ENCODE measurements at regions not wholly inside any gene's neighbourhood (a gene's known extent, or its start where the extent isn't known, plus 50 kb on each side); places are given as distances from the start of the nearest gene placed in this dataset.

DNA sequence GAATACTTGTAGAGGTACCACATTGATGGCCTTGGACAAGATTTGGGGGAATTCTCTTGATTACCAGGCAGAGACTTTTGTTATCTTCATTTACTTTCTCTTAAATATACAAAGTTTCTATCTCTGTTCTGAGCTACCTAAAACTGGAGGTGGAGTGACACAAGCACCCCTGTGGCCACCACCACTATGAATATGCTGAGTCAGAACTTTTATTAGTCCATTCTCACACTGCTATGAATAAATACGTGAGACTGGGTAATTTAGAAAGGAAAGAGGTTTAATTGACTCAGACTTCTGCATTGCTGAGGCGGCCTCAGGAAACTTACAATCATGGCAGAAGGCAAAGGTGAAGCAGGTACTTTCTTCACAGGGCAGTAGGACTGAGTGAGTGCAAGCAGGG, 67.1 kb downstream of the RTL3 start:
- H3K27me3 ChIP-seq (ENCODE audit: low read length), result no peaks in the 10 kb centered on the region
- no peak overlapping the region for H3K9ac ChIP-seq (ENCODE audit: low read length)
- no peaks in the 10 kb centered on the region for H4K20me1 ChIP-seq (ENCODE audit: low read depth, low read length)
- no peak overlapping the region for H3K27ac ChIP-seq (ENCODE audit: low read depth, low read length)
- no peak overlapping the region for H3K4me3 ChIP-seq (ENCODE audit: insufficient read depth, low read length, poor library complexity, severe bottlenecking)
- H2AFZ ChIP-seq (ENCODE audit: low read depth, low read length, severe bottlenecking), result no peak overlapping the region
- H3F3A ChIP-seq (ENCODE audit: insufficient read depth), result no peaks in the 10 kb centered on the region
- H3K9me3 ChIP-seq (ENCODE audit: insufficient read depth, low read length), result no peaks in the 10 kb centered on the region
- H3K79me2 ChIP-seq (ENCODE audit: insufficient read depth, low read length), result no peaks in the 10 kb centered on the region
- H3K4me2 ChIP-seq (ENCODE audit: low read depth, low read length, poor library complexity, severe bottlenecking), result no peak overlapping the region
- no peaks in the 10 kb centered on the region for H3K9me2 ChIP-seq (replicated peaks; ENCODE audit: insufficient read depth, low read length)
- H3K36me3 ChIP-seq (ENCODE audit: low read length), result no peaks in the 10 kb centered on the region
- no peak for TF ChIP-seq EZH2phosphoT487 (conservative IDR thresholded peaks at IDR 0.05; ENCODE audit: low read length)
- TF ChIP-seq, protein P1, sequence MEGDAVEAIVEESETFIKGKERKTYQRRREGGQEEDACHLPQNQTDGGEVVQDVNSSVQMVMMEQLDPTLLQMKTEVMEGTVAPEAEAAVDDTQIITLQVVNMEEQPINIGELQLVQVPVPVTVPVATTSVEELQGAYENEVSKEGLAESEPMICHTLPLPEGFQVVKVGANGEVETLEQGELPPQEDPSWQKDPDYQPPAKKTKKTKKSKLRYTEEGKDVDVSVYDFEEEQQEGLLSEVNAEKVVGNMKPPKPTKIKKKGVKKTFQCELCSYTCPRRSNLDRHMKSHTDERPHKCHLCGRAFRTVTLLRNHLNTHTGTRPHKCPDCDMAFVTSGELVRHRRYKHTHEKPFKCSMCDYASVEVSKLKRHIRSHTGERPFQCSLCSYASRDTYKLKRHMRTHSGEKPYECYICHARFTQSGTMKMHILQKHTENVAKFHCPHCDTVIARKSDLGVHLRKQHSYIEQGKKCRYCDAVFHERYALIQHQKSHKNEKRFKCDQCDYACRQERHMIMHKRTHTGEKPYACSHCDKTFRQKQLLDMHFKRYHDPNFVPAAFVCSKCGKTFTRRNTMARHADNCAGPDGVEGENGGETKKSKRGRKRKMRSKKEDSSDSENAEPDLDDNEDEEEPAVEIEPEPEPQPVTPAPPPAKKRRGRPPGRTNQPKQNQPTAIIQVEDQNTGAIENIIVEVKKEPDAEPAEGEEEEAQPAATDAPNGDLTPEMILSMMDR (IDR thresholded peaks at IDR 0.05; ENCODE audit: insufficient read depth, low read length, poor library complexity, severe bottlenecking), result no peak

DNA sequence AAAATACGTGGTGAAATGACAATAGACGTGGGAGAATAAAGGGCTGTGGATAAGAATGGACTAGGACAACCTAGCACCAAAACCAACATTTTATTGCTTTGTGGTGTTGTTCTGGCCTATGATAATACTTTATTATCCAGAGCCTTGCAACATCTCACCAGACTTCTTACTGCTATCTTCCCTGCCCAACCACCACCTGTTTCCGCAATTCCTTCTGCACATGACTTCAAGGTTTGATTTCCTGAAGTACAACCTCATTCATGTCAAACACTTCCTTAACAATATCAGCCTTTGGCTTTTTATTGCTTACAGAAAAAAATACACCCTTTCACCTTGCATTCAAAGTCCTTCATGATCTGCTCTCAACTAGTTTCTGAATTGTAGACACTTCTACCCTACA, 84.8 kb downstream of the RTL3 start:
- TF ChIP-seq, protein P1 (IDR thresholded peaks at IDR 0.05; ENCODE audit: insufficient read depth, low read length, poor library complexity, severe bottlenecking), result no peak
- TF ChIP-seq EZH2phosphoT487 (conservative IDR thresholded peaks at IDR 0.05; ENCODE audit: low read length), result no peak
- H4K20me1 ChIP-seq (ENCODE audit: low read depth, low read length), result no peaks in the 10 kb centered on the region
- H2AFZ ChIP-seq (ENCODE audit: low read depth, low read length, severe bottlenecking), result no peak overlapping the region
- H3K9me3 ChIP-seq (ENCODE audit: insufficient read depth, low read length), result no peaks in the 10 kb centered on the region
- no peaks in the 10 kb centered on the region for H3K36me3 ChIP-seq (ENCODE audit: low read length)
- H3K27ac ChIP-seq (ENCODE audit: low read depth, low read length), result no peak overlapping the region
- H3K79me2 ChIP-seq (ENCODE audit: insufficient read depth, low read length), result no peaks in the 10 kb centered on the region
- H3K4me2 ChIP-seq (ENCODE audit: low read depth, low read length, poor library complexity, severe bottlenecking), result no peak overlapping the region
- no peak overlapping the region for H3K4me3 ChIP-seq (ENCODE audit: insufficient read depth, low read length, poor library complexity, severe bottlenecking)
- H3F3A ChIP-seq (ENCODE audit: insufficient read depth), result no peaks in the 10 kb centered on the region
- H3K9ac ChIP-seq (ENCODE audit: low read length), result no peak overlapping the region
- no peaks in the 10 kb centered on the region for H3K9me2 ChIP-seq (replicated peaks; ENCODE audit: insufficient read depth, low read length)
- H3K27me3 ChIP-seq (ENCODE audit: low read length), result no peaks in the 10 kb centered on the region

DNA sequence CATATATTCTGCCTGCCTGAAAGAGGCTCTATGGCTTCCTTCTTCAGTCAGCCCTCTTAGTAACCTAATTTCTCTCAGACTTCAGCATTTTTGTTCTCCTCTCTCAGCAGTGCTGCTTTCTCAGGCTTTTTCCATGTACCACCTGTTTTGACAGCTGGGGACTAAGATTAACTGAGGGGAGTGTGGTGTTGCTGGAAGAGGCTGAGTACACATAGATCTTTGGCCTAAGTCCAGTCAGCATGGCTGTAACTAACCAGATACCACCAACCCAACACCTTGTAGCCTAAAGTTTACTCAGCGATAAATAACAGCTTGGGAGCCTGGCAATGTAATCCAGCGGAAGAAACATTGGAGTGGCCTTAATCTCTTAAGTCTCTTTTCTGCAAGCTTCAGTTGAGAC, 85.5 kb downstream of the RTL3 start:
- Histone ChIP-seq H2AFZ (ENCODE audit: low read depth, low read length, severe bottlenecking) (no peak overlapping the region), H3K27ac (ENCODE audit: low read depth, low read length) (no peak overlapping the region), H3K27me3 (ENCODE audit: low read length) (no peaks in the 10 kb centered on the region), H3F3A (ENCODE audit: insufficient read depth) (no peaks in the 10 kb centered on the region), H3K79me2 (ENCODE audit: insufficient read depth, low read length) (no peaks in the 10 kb centered on the region), H3K36me3 (ENCODE audit: low read length) (no peaks in the 10 kb centered on the region), H4K20me1 (ENCODE audit: low read depth, low read length) (no peaks in the 10 kb centered on the region), H3K4me2 (ENCODE audit: low read depth, low read length, poor library complexity, severe bottlenecking) (no peak overlapping the region), H3K4me3 (ENCODE audit: insufficient read depth, low read length, poor library complexity, severe bottlenecking) (no peak overlapping the region), H3K9me2 (replicated peaks; ENCODE audit: insufficient read depth, low read length) (no peaks in the 10 kb centered on the region), H3K9me3 (ENCODE audit: insufficient read depth, low read length) (no peaks in the 10 kb centered on the region), H3K9ac (ENCODE audit: low read length) (no peak overlapping the region)
- no peak for TF ChIP-seq EZH2phosphoT487 (conservative IDR thresholded peaks at IDR 0.05; ENCODE audit: low read length)
- TF ChIP-seq, protein P1 (IDR thresholded peaks at IDR 0.05; ENCODE audit: insufficient read depth, low read length, poor library complexity, severe bottlenecking), result no peak

DNA sequence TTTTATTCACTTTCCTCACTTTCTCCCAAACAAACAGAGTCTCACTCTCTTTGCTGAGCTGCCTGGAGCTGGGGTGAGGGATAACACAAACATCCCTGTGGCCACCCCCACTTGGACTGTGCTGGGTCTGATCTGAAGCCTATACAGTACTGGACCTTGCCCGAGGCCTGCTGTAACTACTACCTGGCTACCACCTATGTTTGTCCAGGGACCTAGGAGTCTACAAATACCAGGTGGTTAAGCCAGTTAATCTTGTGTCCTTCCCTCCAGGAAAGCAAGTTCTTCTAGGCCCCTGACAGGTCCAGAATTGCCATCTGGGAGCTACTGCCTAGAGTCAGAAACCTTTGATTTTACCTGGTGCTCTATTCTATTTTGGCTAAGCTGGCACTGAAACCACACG, 87.3 kb downstream of the RTL3 start:
- H2AFZ ChIP-seq (ENCODE audit: low read depth, low read length, severe bottlenecking), result no peak overlapping the region
- H3K9ac ChIP-seq (ENCODE audit: low read length), result no peak overlapping the region
- H3K9me2 ChIP-seq (replicated peaks; ENCODE audit: insufficient read depth, low read length), result no peaks in the 10 kb centered on the region
- no peak overlapping the region for H3K4me2 ChIP-seq (ENCODE audit: low read depth, low read length, poor library complexity, severe bottlenecking)
- H3K27ac ChIP-seq (ENCODE audit: low read depth, low read length), result no peak overlapping the region
- H3F3A ChIP-seq (ENCODE audit: insufficient read depth), result no peaks in the 10 kb centered on the region
- no peaks in the 10 kb centered on the region for H4K20me1 ChIP-seq (ENCODE audit: low read depth, low read length)
- no peaks in the 10 kb centered on the region for H3K27me3 ChIP-seq (ENCODE audit: low read length)
- H3K36me3 ChIP-seq (ENCODE audit: low read length), result no peaks in the 10 kb centered on the region
- TF ChIP-seq, protein P1 (IDR thresholded peaks at IDR 0.05; ENCODE audit: insufficient read depth, low read length, poor library complexity, severe bottlenecking), result no peak
- no peak for TF ChIP-seq EZH2phosphoT487 (conservative IDR thresholded peaks at IDR 0.05; ENCODE audit: low read length)
- H3K79me2 ChIP-seq (ENCODE audit: insufficient read depth, low read length), result no peaks in the 10 kb centered on the region
- no peak overlapping the region for H3K4me3 ChIP-seq (ENCODE audit: insufficient read depth, low read length, poor library complexity, severe bottlenecking)
- H3K9me3 ChIP-seq (ENCODE audit: insufficient read depth, low read length), result no peaks in the 10 kb centered on the region

Data from SU-DHL-6 (cell line).